Stimulated activated CD8-positive, alpha-beta memory T cell treated with anti-CD3 and anti-CD28 coated beads, Interleukin-4, amount 100 ng/mL, for 48 hours (primary cell): ENCODE measurements at regions not wholly inside any gene's neighbourhood (a gene's known extent, or its start where the extent isn't known, plus 50 kb on each side); places are given as distances from the start of the nearest gene placed in this dataset.

Experiments
- DNase-seq: peaks from one replicate; pipeline ENCODE4 v3.0.0-alpha.2; 2020

- no peak for DNase-seq
These were observed 616.7 kb upstream of the PIK3C3 start for GRCh38 chr18:41338341-41338740.

- DNase-seq = no peak
These were observed 623.4 kb upstream of the PIK3C3 start for GRCh38 chr18:41331661-41332060.

GRCh38 chr18:41326311-41326710 is 628.7 kb upstream of the PIK3C3 start:
- DNase-seq = no peak

- DNase-seq = no peak
These were observed 630.1 kb upstream of the PIK3C3 start for GRCh38 chr18:41324934-41325333.

GRCh38 chr18:41324020-41324791 is 630.8 kb upstream of the PIK3C3 start:
- no peak for DNase-seq

- no peak for DNase-seq
These were observed 632.0 kb upstream of the PIK3C3 start for GRCh38 chr18:41323044-41323443.

- DNase-seq = no peak
These were observed 634.9 kb upstream of the PIK3C3 start for GRCh38 chr18:41320100-41320499.

GRCh38 chr18:41315134-41315533 is 639.9 kb upstream of the PIK3C3 start:
- no peak for DNase-seq

- DNase-seq = no peak
These were observed 643.2 kb upstream of the PIK3C3 start for GRCh38 chr18:41311571-41312547.

GRCh38 chr18:41297740-41298139 is 657.3 kb upstream of the PIK3C3 start:
- DNase-seq = no peak

GRCh38 chr18:41269294-41269693 is 685.7 kb upstream of the PIK3C3 start:
- no peak for DNase-seq

GRCh38 chr18:41268271-41268670 is 686.8 kb upstream of the PIK3C3 start:
- no peak for DNase-seq

- no peak for DNase-seq
These were observed 688.4 kb upstream of the PIK3C3 start for GRCh38 chr18:41266616-41267015.

- DNase-seq = no peak
These were observed 688.8 kb upstream of the PIK3C3 start for GRCh38 chr18:41266204-41266603.

- no peak for DNase-seq
These were observed 690.0 kb upstream of the PIK3C3 start for GRCh38 chr18:41265047-41265446.

GRCh38 chr18:41263956-41264355 is 691.1 kb upstream of the PIK3C3 start:
- no peak for DNase-seq

GRCh38 chr18:41262688-41263087 is 692.3 kb upstream of the PIK3C3 start:
- no peak for DNase-seq

GRCh38 chr18:41244591-41245037 is 710.4 kb upstream of the PIK3C3 start:
- DNase-seq = no peak

- DNase-seq = no peak
These were observed 717.7 kb upstream of the PIK3C3 start for GRCh38 chr18:41237317-41237716.

GRCh38 chr18:41231681-41232080 is 723.4 kb upstream of the PIK3C3 start:
- no peak for DNase-seq

- DNase-seq = no peak
These were observed 727.0 kb upstream of the PIK3C3 start for GRCh38 chr18:41227993-41228392.

- DNase-seq = no peak
These were observed 728.1 kb upstream of the PIK3C3 start for GRCh38 chr18:41226911-41227310.

- no peak for DNase-seq
These were observed 728.8 kb upstream of the PIK3C3 start for GRCh38 chr18:41226186-41226585.
